GM23338 (cell line): ENCODE measurements at regions not wholly inside any gene's neighbourhood (a gene's known extent, or its start where the extent isn't known, plus 50 kb on each side); places are given as distances from the start of the nearest gene placed in this dataset.
A peak's percentile ranks its signal among the peaks of the same experiment; 100 is the strongest.

ENCODE experiments used
- ATAC-seq: fragments of 200-7000 bp; cut with Tn5 transposase; 3 replicates; pipeline ENCODE4 v1.9.1; 2020
- DNase-seq: peaks from one replicate; pipeline ENCODE4 v3.0.0-alpha.2; 2015; ENCODE audit warnings: low spot score
- H2AFZ ChIP-seq: fragments of 200-600 bp; sonication (generic); 2 replicates; pipeline ENCODE4 v1.8.0; 2016; ENCODE audit warnings: antibody characterized with exemption, mild to moderate bottlenecking, moderate library complexity
- H3F3A ChIP-seq: fragments of 200-600 bp; sonication (generic); replicated peaks from 2 replicates; pipeline ENCODE4 v1.8.0; 2017; ENCODE audit warnings: antibody characterized with exemption, mixed run types, low read depth
- H3K27ac ChIP-seq: fragments of 200-600 bp; sonication (generic); 2 replicates; pipeline ENCODE4 v1.6.1; 2016; ENCODE audit warnings: low read depth
- H3K27me3 ChIP-seq: fragments of 200-600 bp; sonication (generic); 2 replicates; pipeline ENCODE4 v1.8.0; 2016; ENCODE audit warnings: mild to moderate bottlenecking, mixed run types, moderate library complexity; ENCODE audit not compliant: insufficient read depth
- H3K36me3 ChIP-seq: fragments of 200-600 bp; sonication (generic); 2 replicates; pipeline ENCODE4 v1.8.0; 2016; ENCODE audit warnings: mild to moderate bottlenecking; ENCODE audit not compliant: insufficient read depth
- H3K4me1 ChIP-seq: fragments of 200-600 bp; sonication (generic); 2 replicates; pipeline ENCODE4 v1.8.0; 2016; ENCODE audit warnings: mild to moderate bottlenecking, moderate library complexity; ENCODE audit not compliant: insufficient read depth
- H3K4me2 ChIP-seq: fragments of 200-600 bp; sonication (generic); 2 replicates; pipeline ENCODE4 v1.7.1; 2017; ENCODE audit warnings: mixed run types
- H3K4me3 ChIP-seq: fragments of 200-600 bp; sonication (generic); 2 replicates; pipeline ENCODE4 v1.6.1; 2016; ENCODE audit warnings: mixed run types
- H3K79me2 ChIP-seq: fragments of 200-600 bp; sonication (generic); replicated peaks from 2 replicates; pipeline ENCODE4 v1.8.0; 2017; ENCODE audit warnings: mild to moderate bottlenecking; ENCODE audit not compliant: insufficient read depth
- H3K9me2 ChIP-seq: fragments of 200-600 bp; sonication (generic); 2 replicates; pipeline ENCODE4 v1.8.0; 2017; ENCODE audit not compliant: insufficient read depth
- H4K20me1 ChIP-seq: fragments of 200-600 bp; sonication (generic); replicated peaks from 2 replicates; pipeline ENCODE4 v1.8.0; 2017; ENCODE audit warnings: mild to moderate bottlenecking; ENCODE audit not compliant: insufficient read depth
- H3K27ac Mint-ChIP-seq: 2 replicates; pipeline ENCODE4 v1.8.0; 2020; ENCODE audit warnings: inconsistent platforms, mild to moderate bottlenecking, moderate library complexity, mixed read lengths
- H3K27me3 Mint-ChIP-seq: 3 replicates; pipeline ENCODE4 v1.8.0; 2022; ENCODE audit warnings: low read depth, mild to moderate bottlenecking, moderate library complexity, mixed read lengths, inconsistent platforms; ENCODE audit not compliant: insufficient read depth, poor library complexity
- H3K36me3 Mint-ChIP-seq: 3 replicates; pipeline ENCODE4 v1.8.0; 2021; ENCODE audit warnings: low read depth, mild to moderate bottlenecking, inconsistent platforms, moderate library complexity, mixed read lengths
- H3K4me1 Mint-ChIP-seq: 3 replicates; pipeline ENCODE4 v1.8.0; 2020; ENCODE audit warnings: mild to moderate bottlenecking, inconsistent platforms, mixed read lengths
- H3K4me3 Mint-ChIP-seq: 3 replicates; pipeline ENCODE4 v1.8.0; 2021; ENCODE audit warnings: moderate library complexity, mild to moderate bottlenecking, inconsistent platforms, mixed read lengths
- H3K9me3 Mint-ChIP-seq: 3 replicates; pipeline ENCODE4 v1.8.0; 2020; ENCODE audit warnings: moderate library complexity, mild to moderate bottlenecking, inconsistent platforms, mixed read lengths
- CREB1 ChIP-seq: fragments of 250-450 bp; sonication (Bioruptor Pico); IDR thresholded peaks from 2 replicates; pipeline ENCODE4 v1.5.0; 2020; ENCODE audit warnings: low read depth, mild to moderate bottlenecking, moderate library complexity
- CTCF ChIP-seq, 2 experiments: fragments of 200-600 bp in 1 of 2; sonication (generic) in 1 of 2; conservative IDR thresholded peaks; 2 replicates each; pipeline versions ENCODE4 v1.5.1 to v1.6.1; 2016 to 2017; ENCODE audit warnings: antibody characterized with exemption in 2 of 2, low read depth in 2 of 2, mild to moderate bottlenecking in 2 of 2, moderate library complexity in 1 of 2
- EZH2 ChIP-seq: fragments of 200-600 bp; sonication (generic); IDR thresholded peaks from one replicate; pipeline ENCODE4 v1.8.0; 2017; ENCODE audit warnings: antibody characterized with exemption, mild to moderate bottlenecking, low read depth; ENCODE audit not compliant: unreplicated experiment
- EZH2phosphoT487 ChIP-seq: fragments of 200-600 bp; sonication (generic); IDR thresholded peaks from one replicate; pipeline ENCODE4 v1.8.1; 2018; ENCODE audit warnings: antibody characterized with exemption; ENCODE audit not compliant: unreplicated experiment
- JUNB ChIP-seq: IDR thresholded peaks from one replicate; pipeline ENCODE4 v1.6.1; 2016; ENCODE audit warnings: antibody characterized with exemption; ENCODE audit not compliant: unreplicated experiment
- NANOG ChIP-seq: IDR thresholded peaks from 2 replicates; pipeline ENCODE4 v1.6.1; 2016; ENCODE audit warnings: antibody characterized with exemption, borderline replicate concordance
- POLR2AphosphoS5 ChIP-seq: IDR thresholded peaks from 2 replicates; pipeline ENCODE4 v1.6.1; 2016; ENCODE audit warnings: antibody characterized with exemption, low read depth
- REST ChIP-seq: IDR thresholded peaks from one replicate; pipeline ENCODE4 v1.6.1; 2018; ENCODE audit warnings: antibody characterized with exemption; ENCODE audit not compliant: unreplicated experiment
- STAT1 ChIP-seq: IDR thresholded peaks from one replicate; pipeline ENCODE4 v1.6.1; 2016; ENCODE audit warnings: antibody characterized with exemption; ENCODE audit not compliant: unreplicated experiment
- ZNF114 ChIP-seq: fragments of 250-450 bp; sonication (Bioruptor Pico); IDR thresholded peaks from 2 replicates; pipeline ENCODE4 v1.5.0; 2020; ENCODE audit warnings: mild to moderate bottlenecking, moderate library complexity
- ZNF331 ChIP-seq: fragments of 250-450 bp; sonication (Bioruptor Pico); IDR thresholded peaks from 2 replicates; pipeline ENCODE4 v1.5.0; 2020; ENCODE audit warnings: low read depth, mild to moderate bottlenecking, moderate library complexity
- ZNF462 ChIP-seq: fragments of 250-450 bp; sonication (Bioruptor Pico); IDR thresholded peaks from 2 replicates; pipeline ENCODE4 v1.5.0; 2020; ENCODE audit warnings: mild to moderate bottlenecking, moderate library complexity

- Histone ChIP-seq H3K27me3 (no peaks in the 10 kb centered on the region), H3K9me2 (no peaks in the 10 kb centered on the region), H3K79me2 (no peaks in the 10 kb centered on the region), H3K4me2 (no peak overlapping the region), H3K36me3 (no peaks in the 10 kb centered on the region), H4K20me1 (no peaks in the 10 kb centered on the region), H3K4me3 (no peak overlapping the region), H3K27ac (no peak overlapping the region), H2AFZ (no peak overlapping the region), H3F3A (no peaks in the 10 kb centered on the region), H3K4me1 (0 out of 2 replicates have a peak, but pooled peaks cover 5% of the 10 kb centered on the region)
- DNase-seq: no peak
- Mint-ChIP-seq H3K9me3 (no peaks in the 10 kb centered on the region), H3K27me3 (no peaks in the 10 kb centered on the region), H3K4me1 (peaks cover 18% of the 10 kb centered on the region; the same call in 2 of the 3 replicates), H3K36me3 (no peaks in the 10 kb centered on the region), H3K27ac (peak overlapping the region; percentile 6; the same call in 1 of the 2 replicates), H3K4me3 (no peak overlapping the region)
- no peak; the same call in 2 of the 3 replicates for ATAC-seq
- TF ChIP-seq JUNB (no peak), POLR2AphosphoS5 (no peak), ZNF331 (CRISPR knock-in tag) (no peak), CREB1 (CRISPR knock-in tag) (no peak), ZNF462 (CRISPR knock-in tag) (no peak), STAT1 (no peak), EZH2phosphoT487 (no peak), NANOG (no peak), REST (no peak), EZH2 (no peak), ZNF114 (CRISPR knock-in tag) (no peak), CTCF (conservative IDR thresholded peaks at IDR 0.05; ENCODE audit: low read depth in 2 of 2) (no peak)
These were observed 463.8 kb downstream of the DSC3 start for GRCh38 chr18:30578707-30579106.
